ENCODE measurements at regions not wholly inside any gene's neighbourhood (a gene's known extent, or its start where the extent isn't known, plus 50 kb on each side); places are given as distances from the start of the nearest gene placed in this dataset.

- no peak for DNase-seq
Measured at GRCh38 chr22:48650323-48651035, 1177.2 kb downstream of the BRD1 start.

- DNase-seq: no peak
Measured at GRCh38 chr22:48649466-48649865, 1178.2 kb downstream of the BRD1 start.

- DNase-seq: no peak
Measured at GRCh38 chr22:48649031-48649430, 1178.6 kb downstream of the BRD1 start.

- no peak for DNase-seq
Measured at GRCh38 chr22:48647606-48648515, 1179.8 kb downstream of the BRD1 start.

GRCh38 chr22:48647051-48647450, 1180.6 kb downstream of the BRD1 start:
- no peak for DNase-seq

GRCh38 chr22:48646216-48646925, 1181.3 kb downstream of the BRD1 start:
- no peak for DNase-seq

- no peak for DNase-seq
Measured at GRCh38 chr22:48645766-48646165, 1181.9 kb downstream of the BRD1 start.

- no peak for DNase-seq
Measured at GRCh38 chr22:48644997-48645396, 1182.7 kb downstream of the BRD1 start.

GRCh38 chr22:48644108-48644507, 1183.6 kb downstream of the BRD1 start:
- DNase-seq: no peak

GRCh38 chr22:48643066-48643731, 1184.5 kb downstream of the BRD1 start:
- no peak for DNase-seq

GRCh38 chr22:48642550-48642949, 1185.1 kb downstream of the BRD1 start:
- no peak for DNase-seq

- DNase-seq: no peak
Measured at GRCh38 chr22:48641906-48642475, 1185.7 kb downstream of the BRD1 start.

GRCh38 chr22:48640890-48641841, 1186.5 kb downstream of the BRD1 start:
- no peak for DNase-seq

- DNase-seq: no peak
Measured at GRCh38 chr22:48639896-48640748, 1187.6 kb downstream of the BRD1 start.

GRCh38 chr22:48639021-48639795, 1188.5 kb downstream of the BRD1 start:
- no peak for DNase-seq

- no peak for DNase-seq
Measured at GRCh38 chr22:48637231-48637630, 1190.4 kb downstream of the BRD1 start.

GRCh38 chr22:48636746-48637145, 1190.9 kb downstream of the BRD1 start:
- no peak for DNase-seq

- no peak for DNase-seq
Measured at GRCh38 chr22:48635816-48636215, 1191.9 kb downstream of the BRD1 start.

GRCh38 chr22:48635031-48635430, 1192.6 kb downstream of the BRD1 start:
- no peak for DNase-seq
